ENCODE measurements at regions not wholly inside any gene's neighbourhood (a gene's known extent, or its start where the extent isn't known, plus 50 kb on each side); places are given as distances from the start of the nearest gene placed in this dataset.

- Histone ChIP-seq H4K20me1 (ENCODE audit: insufficient read depth, low read length, poor library complexity, severe bottlenecking) (no peaks in the 10 kb centered on the region), H3K36me3 (ENCODE audit: insufficient read depth, low read length) (no peaks in the 10 kb centered on the region), H3K4me2 (ENCODE audit: low read depth, low read length, poor library complexity, severe bottlenecking) (no peak overlapping the region), H3K9ac (ENCODE audit: low read depth, low read length, poor library complexity, severe bottlenecking) (no peak overlapping the region), H3K27me3 (ENCODE audit: insufficient read depth, low read length, poor library complexity, severe bottlenecking) (no peaks in the 10 kb centered on the region), H3K4me3 (ENCODE audit: low read length, poor library complexity, severe bottlenecking) (no peak overlapping the region), H3K4me1 (ENCODE audit: insufficient read depth, low read length, poor library complexity, severe bottlenecking) (no peaks in the 10 kb centered on the region), H3K9me2 (replicated peaks; ENCODE audit: low read depth, low read length) (no peaks in the 10 kb centered on the region), H3K9me3 (ENCODE audit: insufficient read depth, low read depth, low read length) (no peaks in the 10 kb centered on the region), H3F3A (ENCODE audit: low read depth) (no peaks in the 10 kb centered on the region), H3K79me2 (ENCODE audit: insufficient read depth, low read length) (no peaks in the 10 kb centered on the region), H2AFZ (ENCODE audit: low read length) (no peak overlapping the region)
- TF ChIP-seq, protein P1, sequence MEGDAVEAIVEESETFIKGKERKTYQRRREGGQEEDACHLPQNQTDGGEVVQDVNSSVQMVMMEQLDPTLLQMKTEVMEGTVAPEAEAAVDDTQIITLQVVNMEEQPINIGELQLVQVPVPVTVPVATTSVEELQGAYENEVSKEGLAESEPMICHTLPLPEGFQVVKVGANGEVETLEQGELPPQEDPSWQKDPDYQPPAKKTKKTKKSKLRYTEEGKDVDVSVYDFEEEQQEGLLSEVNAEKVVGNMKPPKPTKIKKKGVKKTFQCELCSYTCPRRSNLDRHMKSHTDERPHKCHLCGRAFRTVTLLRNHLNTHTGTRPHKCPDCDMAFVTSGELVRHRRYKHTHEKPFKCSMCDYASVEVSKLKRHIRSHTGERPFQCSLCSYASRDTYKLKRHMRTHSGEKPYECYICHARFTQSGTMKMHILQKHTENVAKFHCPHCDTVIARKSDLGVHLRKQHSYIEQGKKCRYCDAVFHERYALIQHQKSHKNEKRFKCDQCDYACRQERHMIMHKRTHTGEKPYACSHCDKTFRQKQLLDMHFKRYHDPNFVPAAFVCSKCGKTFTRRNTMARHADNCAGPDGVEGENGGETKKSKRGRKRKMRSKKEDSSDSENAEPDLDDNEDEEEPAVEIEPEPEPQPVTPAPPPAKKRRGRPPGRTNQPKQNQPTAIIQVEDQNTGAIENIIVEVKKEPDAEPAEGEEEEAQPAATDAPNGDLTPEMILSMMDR (conservative IDR thresholded peaks at IDR 0.05; ENCODE audit: low read length) = no peak
- TF ChIP-seq EZH2phosphoT487 (IDR thresholded peaks at IDR 0.05; ENCODE audit: borderline replicate concordance) = no peak
Measured at GRCh38 chr2:57615855-57616556, 430.6 kb upstream of the VRK2 start.

DNA sequence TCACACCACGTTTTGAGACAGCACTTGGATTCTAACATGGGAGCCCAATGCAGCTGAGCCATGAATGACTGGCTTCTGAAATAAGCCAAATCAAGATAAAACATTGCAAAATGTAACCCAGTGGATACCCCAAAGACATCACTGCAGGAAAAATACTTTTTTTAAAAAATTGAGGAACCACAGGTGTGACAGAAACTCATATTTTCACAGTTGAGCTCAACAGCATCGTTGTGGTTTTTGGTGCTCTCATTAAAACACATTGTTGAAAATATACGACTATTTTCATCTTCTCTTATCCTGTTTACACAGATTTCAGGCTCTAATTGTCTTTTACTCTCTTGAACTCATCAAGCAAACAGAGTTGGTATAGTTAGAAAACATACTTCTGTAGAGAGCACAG, 429.3 kb upstream of the VRK2 start:
- Histone ChIP-seq H3K9me2 (replicated peaks; ENCODE audit: low read depth, low read length) (no peaks in the 10 kb centered on the region), H3K36me3 (ENCODE audit: insufficient read depth, low read length) (no peaks in the 10 kb centered on the region), H4K20me1 (ENCODE audit: insufficient read depth, low read length, poor library complexity, severe bottlenecking) (no peaks in the 10 kb centered on the region), H3K4me3 (ENCODE audit: low read length, poor library complexity, severe bottlenecking) (no peak overlapping the region), H3K9ac (ENCODE audit: low read depth, low read length, poor library complexity, severe bottlenecking) (no peak overlapping the region), H3F3A (ENCODE audit: low read depth) (no peaks in the 10 kb centered on the region), H3K79me2 (ENCODE audit: insufficient read depth, low read length) (no peaks in the 10 kb centered on the region), H3K27me3 (ENCODE audit: insufficient read depth, low read length, poor library complexity, severe bottlenecking) (no peaks in the 10 kb centered on the region), H2AFZ (ENCODE audit: low read length) (no peak overlapping the region), H3K4me2 (ENCODE audit: low read depth, low read length, poor library complexity, severe bottlenecking) (no peak overlapping the region), H3K9me3 (ENCODE audit: insufficient read depth, low read depth, low read length) (no peaks in the 10 kb centered on the region), H3K4me1 (ENCODE audit: insufficient read depth, low read length, poor library complexity, severe bottlenecking) (no peaks in the 10 kb centered on the region)
- TF ChIP-seq EZH2phosphoT487 (IDR thresholded peaks at IDR 0.05; ENCODE audit: borderline replicate concordance) = no peak
- TF ChIP-seq, protein P1 (conservative IDR thresholded peaks at IDR 0.05; ENCODE audit: low read length) = no peak

- no peak for TF ChIP-seq EZH2phosphoT487 (IDR thresholded peaks at IDR 0.05; ENCODE audit: borderline replicate concordance)
- no peaks in the 10 kb centered on the region for H3K9me2 ChIP-seq (replicated peaks; ENCODE audit: low read depth, low read length)
- H3K4me3 ChIP-seq (ENCODE audit: low read length, poor library complexity, severe bottlenecking) = no peak overlapping the region
- H3K36me3 ChIP-seq (ENCODE audit: insufficient read depth, low read length) = no peaks in the 10 kb centered on the region
- H3K4me2 ChIP-seq (ENCODE audit: low read depth, low read length, poor library complexity, severe bottlenecking) = no peak overlapping the region
- H3K27me3 ChIP-seq (ENCODE audit: insufficient read depth, low read length, poor library complexity, severe bottlenecking) = no peaks in the 10 kb centered on the region
- no peaks in the 10 kb centered on the region for H3K79me2 ChIP-seq (ENCODE audit: insufficient read depth, low read length)
- no peaks in the 10 kb centered on the region for H3K4me1 ChIP-seq (ENCODE audit: insufficient read depth, low read length, poor library complexity, severe bottlenecking)
- no peaks in the 10 kb centered on the region for H3K9me3 ChIP-seq (ENCODE audit: insufficient read depth, low read depth, low read length)
- H3F3A ChIP-seq (ENCODE audit: low read depth) = no peaks in the 10 kb centered on the region
- H3K9ac ChIP-seq (ENCODE audit: low read depth, low read length, poor library complexity, severe bottlenecking) = no peak overlapping the region
- no peaks in the 10 kb centered on the region for H4K20me1 ChIP-seq (ENCODE audit: insufficient read depth, low read length, poor library complexity, severe bottlenecking)
- no peak overlapping the region for H2AFZ ChIP-seq (ENCODE audit: low read length)
Measured at GRCh38 chr2:57621122-57621663, 425.4 kb upstream of the VRK2 start.

GRCh38 chr2:57622009-57622408, 424.6 kb upstream of the VRK2 start:
- H4K20me1 ChIP-seq (ENCODE audit: insufficient read depth, low read length, poor library complexity, severe bottlenecking) = no peaks in the 10 kb centered on the region
- H3K27me3 ChIP-seq (ENCODE audit: insufficient read depth, low read length, poor library complexity, severe bottlenecking) = no peaks in the 10 kb centered on the region
- no peaks in the 10 kb centered on the region for H3K9me3 ChIP-seq (ENCODE audit: insufficient read depth, low read depth, low read length)
- H3K36me3 ChIP-seq (ENCODE audit: insufficient read depth, low read length) = no peaks in the 10 kb centered on the region
- no peaks in the 10 kb centered on the region for H3F3A ChIP-seq (ENCODE audit: low read depth)
- no peak for TF ChIP-seq EZH2phosphoT487 (IDR thresholded peaks at IDR 0.05; ENCODE audit: borderline replicate concordance)
- H2AFZ ChIP-seq (ENCODE audit: low read length) = no peak overlapping the region
- H3K9ac ChIP-seq (ENCODE audit: low read depth, low read length, poor library complexity, severe bottlenecking) = no peak overlapping the region
- no peak overlapping the region for H3K4me2 ChIP-seq (ENCODE audit: low read depth, low read length, poor library complexity, severe bottlenecking)
- H3K4me3 ChIP-seq (ENCODE audit: low read length, poor library complexity, severe bottlenecking) = no peak overlapping the region
- no peaks in the 10 kb centered on the region for H3K79me2 ChIP-seq (ENCODE audit: insufficient read depth, low read length)
- no peaks in the 10 kb centered on the region for H3K4me1 ChIP-seq (ENCODE audit: insufficient read depth, low read length, poor library complexity, severe bottlenecking)
- no peaks in the 10 kb centered on the region for H3K9me2 ChIP-seq (replicated peaks; ENCODE audit: low read depth, low read length)
